Panc1 (cell line): ENCODE measurements at regions not wholly inside any gene's neighbourhood (a gene's known extent, or its start where the extent isn't known, plus 50 kb on each side); places are given as distances from the start of the nearest gene placed in this dataset.
"Not testable (repeated sequence)": the region's sequence is repeated elsewhere in the genome, so short reads cannot be mapped to it uniquely, and the experiment has no call there.

Source experiments
- ATAC-seq: fragments of 200-7000 bp; cut with Tn5 transposase; 2 replicates; pipeline ENCODE4 v1.9.1; 2020; ENCODE audit warnings: mild to moderate bottlenecking, moderate library complexity
- BruUV-seq: library from RNA; stranded (reverse); fragments of 400-500 nt; replicated peaks from 2 replicates; lab custom pipeline; 2021; lab: Mats Ljungman, UMichigan
- CTCF ChIA-PET: fragments of 300-600 bp; sonication (Branson Sonifier 250); formaldehyde crosslinking; loops from one replicate; lab custom pipeline; 2022; ENCODE audit warnings: antibody characterized with exemption; lab: Charles Lee
- POLR2A ChIA-PET: fragments of 300-600 bp; sonication (Branson Sonifier 250); formaldehyde crosslinking; loops from one replicate; lab custom pipeline; 2022; ENCODE audit warnings: antibody characterized with exemption; lab: Charles Lee
- DNase-seq: peaks from one replicate; pipeline ENCODE4 v3.0.0-alpha.2; 2010; ENCODE audit warnings: low read depth, low spot score
- H3K27ac ChIP-seq: 2 replicates; pipeline ENCODE4 v1.5.1; 2011; ENCODE audit warnings: mild to moderate bottlenecking, low read length, inconsistent platforms
- H3K27me3 ChIP-seq: fragments of 200-500 bp; sonication (Bioruptor generic); 2 replicates; pipeline ENCODE4 v1.6.0; 2014; ENCODE audit warnings: low read length, inconsistent platforms; ENCODE audit not compliant: control insufficient read depth, insufficient read depth
- H3K36me3 ChIP-seq: fragments of 200-500 bp; sonication (Bioruptor generic); 2 replicates; pipeline ENCODE4 v1.5.1; 2014; ENCODE audit warnings: inconsistent platforms, mild to moderate bottlenecking, low read length, moderate library complexity; ENCODE audit not compliant: control insufficient read depth, insufficient read depth
- H3K4me1 ChIP-seq: 2 replicates; pipeline ENCODE4 v1.5.1; 2011; ENCODE audit warnings: inconsistent platforms, mild to moderate bottlenecking, low read length, moderate library complexity; ENCODE audit not compliant: control insufficient read depth, insufficient read depth
- H3K4me3 ChIP-seq, 2 experiments: 2 replicates each; pipeline ENCODE4 v1.5.1; 2011 to 2012; ENCODE audit warnings: low read depth in 2 of 2, low read length in 2 of 2, mild to moderate bottlenecking in 2 of 2, inconsistent platforms in 1 of 2, moderate library complexity in 1 of 2
- H3K9me3 ChIP-seq: fragments of 200-500 bp; sonication (Bioruptor generic); 2 replicates; pipeline ENCODE4 v1.5.1; 2014; ENCODE audit warnings: low read depth, mild to moderate bottlenecking, inconsistent platforms, low read length, moderate library complexity; ENCODE audit not compliant: control insufficient read depth, insufficient read depth
- CTCF ChIP-seq: fragments of 450-650 bp; IDR thresholded peaks from 2 replicates; pipeline ENCODE4 v1.5.1; 2017; ENCODE audit warnings: mild to moderate bottlenecking
- POLR2AphosphoS5 ChIP-seq: IDR thresholded peaks from 2 replicates; pipeline ENCODE4 v1.6.1; 2012; ENCODE audit warnings: mild to moderate bottlenecking, low read depth, low read length, moderate library complexity
- SIN3A ChIP-seq: IDR thresholded peaks from 2 replicates; pipeline ENCODE4 v1.6.1; 2012; ENCODE audit warnings: low read depth, mild to moderate bottlenecking, low read length, moderate library complexity, borderline replicate concordance; ENCODE audit not compliant: insufficient read depth
- TCF7L2 ChIP-seq: IDR thresholded peaks from 2 replicates; pipeline ENCODE4 v1.6.1; 2011; ENCODE audit warnings: mild to moderate bottlenecking, low read depth, low read length, inconsistent platforms
- in situ Hi-C: cut with HindIII; loops from 2 replicates; pipeline ENCODE4 v1.10.0; 2016; ENCODE audit warnings: low sequenced_read_pairs, low pct_unique_long_range_greater_than_20kb
- intact Hi-C: fragments of 100-400 bp; cut with micrococcal nuclease; formaldehyde crosslinking; loops from one replicate; pipeline ENCODE4 v1.10.0; 2022; ENCODE audit not compliant: unreplicated experiment
- TF ChIP-seq, protein P1 (sequence below), 2 experiments: IDR thresholded peaks; 2 replicates each; pipeline ENCODE4 v1.6.1; 2011 to 2012; ENCODE audit warnings: low read depth in 2 of 2, control low read depth in 1 of 2, low read length in 1 of 2, mild to moderate bottlenecking in 1 of 2, moderate library complexity in 1 of 2; ENCODE audit not compliant: insufficient read depth in 1 of 2

GRCh38 chr3:176609361-176609760, 587.9 kb downstream of the TBL1XR1 start:
- CTCF ChIA-PET = no interaction called here
- TF ChIP-seq, protein P1, sequence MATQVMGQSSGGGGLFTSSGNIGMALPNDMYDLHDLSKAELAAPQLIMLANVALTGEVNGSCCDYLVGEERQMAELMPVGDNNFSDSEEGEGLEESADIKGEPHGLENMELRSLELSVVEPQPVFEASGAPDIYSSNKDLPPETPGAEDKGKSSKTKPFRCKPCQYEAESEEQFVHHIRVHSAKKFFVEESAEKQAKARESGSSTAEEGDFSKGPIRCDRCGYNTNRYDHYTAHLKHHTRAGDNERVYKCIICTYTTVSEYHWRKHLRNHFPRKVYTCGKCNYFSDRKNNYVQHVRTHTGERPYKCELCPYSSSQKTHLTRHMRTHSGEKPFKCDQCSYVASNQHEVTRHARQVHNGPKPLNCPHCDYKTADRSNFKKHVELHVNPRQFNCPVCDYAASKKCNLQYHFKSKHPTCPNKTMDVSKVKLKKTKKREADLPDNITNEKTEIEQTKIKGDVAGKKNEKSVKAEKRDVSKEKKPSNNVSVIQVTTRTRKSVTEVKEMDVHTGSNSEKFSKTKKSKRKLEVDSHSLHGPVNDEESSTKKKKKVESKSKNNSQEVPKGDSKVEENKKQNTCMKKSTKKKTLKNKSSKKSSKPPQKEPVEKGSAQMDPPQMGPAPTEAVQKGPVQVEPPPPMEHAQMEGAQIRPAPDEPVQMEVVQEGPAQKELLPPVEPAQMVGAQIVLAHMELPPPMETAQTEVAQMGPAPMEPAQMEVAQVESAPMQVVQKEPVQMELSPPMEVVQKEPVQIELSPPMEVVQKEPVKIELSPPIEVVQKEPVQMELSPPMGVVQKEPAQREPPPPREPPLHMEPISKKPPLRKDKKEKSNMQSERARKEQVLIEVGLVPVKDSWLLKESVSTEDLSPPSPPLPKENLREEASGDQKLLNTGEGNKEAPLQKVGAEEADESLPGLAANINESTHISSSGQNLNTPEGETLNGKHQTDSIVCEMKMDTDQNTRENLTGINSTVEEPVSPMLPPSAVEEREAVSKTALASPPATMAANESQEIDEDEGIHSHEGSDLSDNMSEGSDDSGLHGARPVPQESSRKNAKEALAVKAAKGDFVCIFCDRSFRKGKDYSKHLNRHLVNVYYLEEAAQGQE (IDR thresholded peaks at IDR 0.05; ENCODE audit: insufficient read depth in 1 of 2, low read depth in 2 of 2, low read length in 1 of 2) = no peak
- no peak for TF ChIP-seq TCF7L2
- no peak for TF ChIP-seq POLR2AphosphoS5
- TF ChIP-seq CTCF = no peak
- no peak for TF ChIP-seq SIN3A

GRCh38 chr3:176605553-176605952, 591.7 kb downstream of the TBL1XR1 start:
- intact Hi-C loops, in situ Hi-C loops, DNase-seq, H3K4me1 ChIP-seq, H3K4me3 ChIP-seq, H3K27ac ChIP-seq, BruUV-seq, H3K9me3 ChIP-seq, ATAC-seq, CTCF ChIA-PET, H3K27me3 ChIP-seq, H3K36me3 ChIP-seq, POLR2A ChIA-PET: not testable (repeated sequence)

More at GRCh38 chr3:176609361-176609760, 587.9 kb downstream of the TBL1XR1 start:
- POLR2A ChIA-PET = no interaction called here
- Histone ChIP-seq H3K4me1 (no peaks in the 10 kb centered on the region), H3K4me3 (no peak overlapping the region), H3K27ac (no peak overlapping the region), H3K9me3 (no peaks in the 10 kb centered on the region), H3K27me3 (no peaks in the 10 kb centered on the region), H3K36me3 (no peaks in the 10 kb centered on the region)
- intact Hi-C loops (no loop called here), in situ Hi-C loops (no loop called here)
- no TSS peak for BruUV-seq
- ATAC-seq (no peak), DNase-seq (no peak)

DNA sequence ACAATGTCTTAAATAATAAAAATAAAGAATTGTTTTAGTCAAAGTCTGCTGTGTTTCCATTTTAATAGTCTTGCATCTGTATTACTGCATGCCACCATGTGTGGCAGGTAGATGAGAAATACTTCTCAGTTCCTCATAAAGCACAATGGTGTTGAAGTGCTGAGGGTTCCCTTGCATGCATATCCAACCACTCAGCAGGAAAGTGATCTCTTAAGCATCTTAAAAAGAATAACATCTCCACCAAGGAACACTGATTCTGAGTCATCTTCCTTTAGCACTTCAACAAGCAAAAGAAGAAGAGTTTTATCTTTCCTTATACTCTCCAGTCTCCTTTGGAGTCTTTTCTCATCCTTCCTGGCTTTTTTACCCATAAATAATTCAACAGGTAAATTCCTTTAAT, 602.0 kb downstream of the TBL1XR1 start:
- DNase-seq = no peak
- intact Hi-C loops = no loop called here
- POLR2A ChIA-PET = no interaction called here
- CTCF ChIA-PET = no interaction called here
- no peak overlapping the region for H3K4me3 ChIP-seq
- H3K4me1 ChIP-seq = no peaks in the 10 kb centered on the region
- no peaks in the 10 kb centered on the region; the same call in 1 of the 2 replicates for H3K27me3 ChIP-seq
- no peak overlapping the region for H3K27ac ChIP-seq
- no peak for ATAC-seq
- TF ChIP-seq, protein P1 (IDR thresholded peaks at IDR 0.05; ENCODE audit: insufficient read depth in 1 of 2, low read depth in 2 of 2, low read length in 1 of 2) = no peak
- no peak for TF ChIP-seq TCF7L2
- no peak for TF ChIP-seq POLR2AphosphoS5
- no peak for TF ChIP-seq CTCF
- no peak for TF ChIP-seq SIN3A
- in situ Hi-C loops = no loop called here
- BruUV-seq = no TSS peak
- H3K36me3 ChIP-seq = no peaks in the 10 kb centered on the region
- no peaks in the 10 kb centered on the region for H3K9me3 ChIP-seq
